Ovary (tissue), 3 donors: ENCODE measurements at regions not wholly inside any gene's neighbourhood (a gene's known extent, or its start where the extent isn't known, plus 50 kb on each side); places are given as distances from the start of the nearest gene placed in this dataset.

ENCODE experiments used
- CTCF ChIP-seq, 3 donors: fragments of 450-650 bp in 2 of 3; fragments of 200-600 bp in 1 of 3; IDR thresholded peaks; one replicate each; pipeline versions ENCODE4 v1.5.1 to v1.8.0; 2016 to 2022; ENCODE audit warnings: antibody characterized with exemption in 3 of 3, mild to moderate bottlenecking in 1 of 3
- EP300 ChIP-seq: sonication (generic); formaldehyde crosslinking; IDR thresholded peaks from one replicate; pipeline ENCODE4 v1.6.1; 2017; ENCODE audit warnings: antibody characterized with exemption
- POLR2A ChIP-seq: fragments of 450-650 bp; IDR thresholded peaks from one replicate; pipeline ENCODE4 v1.6.1; 2017; ENCODE audit warnings: antibody characterized with exemption, mild to moderate bottlenecking, moderate library complexity
- donor health status: DM: no; HTN: no; CAD: no.

- TF ChIP-seq CTCF (IDR thresholded peaks at IDR 0.05) (no peak), POLR2A (no peak), EP300 (no peak)
These were observed 1187.6 kb upstream of the CDH8 start for GRCh38 chr16:63223851-63224250.
